KMS-11 (cell line): ENCODE measurements at regions not wholly inside any gene's neighbourhood (a gene's known extent, or its start where the extent isn't known, plus 50 kb on each side); places are given as distances from the start of the nearest gene placed in this dataset.

Experiments used
- H2AFZ ChIP-seq: fragments of 200-600 bp; sonication (generic); 2 replicates; pipeline ENCODE4 v1.6.1; 2016; ENCODE audit warnings: antibody characterized with exemption, mixed run types, low read depth
- H3K27ac ChIP-seq: fragments of 200-600 bp; sonication (generic); 2 replicates; pipeline ENCODE4 v1.6.1; 2016; ENCODE audit warnings: mild to moderate bottlenecking, mixed run types
- H3K27me3 ChIP-seq: fragments of 200-600 bp; sonication (generic); 2 replicates; pipeline ENCODE4 v1.6.1; 2017; ENCODE audit warnings: mild to moderate bottlenecking, low read depth, mixed run types, moderate library complexity; ENCODE audit not compliant: insufficient read depth
- H3K36me3 ChIP-seq: fragments of 200-600 bp; sonication (generic); 2 replicates; pipeline ENCODE4 v1.6.1; 2017; ENCODE audit warnings: mild to moderate bottlenecking, mixed run types; ENCODE audit not compliant: insufficient read depth
- H3K4me1 ChIP-seq: fragments of 200-600 bp; sonication (generic); 2 replicates; pipeline ENCODE4 v1.6.1; 2016; ENCODE audit warnings: mild to moderate bottlenecking, low read depth, mixed run types; ENCODE audit not compliant: poor library complexity, severe bottlenecking
- H3K4me2 ChIP-seq: fragments of 200-600 bp; sonication (generic); 2 replicates; pipeline ENCODE4 v1.7.0; 2016; ENCODE audit warnings: mild to moderate bottlenecking, mixed run types
- H3K4me3 ChIP-seq: fragments of 200-600 bp; sonication (generic); IDR thresholded peaks from 2 replicates; pipeline ENCODE4 v1.6.1; 2017; ENCODE audit warnings: low read depth, low read length, mixed read lengths; ENCODE audit not compliant: insufficient read depth
- H3K79me2 ChIP-seq: fragments of 200-600 bp; sonication (generic); 2 replicates; pipeline ENCODE4 v1.6.1; 2016; ENCODE audit warnings: low read depth, mixed run types; ENCODE audit not compliant: insufficient read depth
- H3K9ac ChIP-seq: fragments of 200-600 bp; sonication (generic); 2 replicates; pipeline ENCODE4 v1.6.1; 2016; ENCODE audit warnings: mild to moderate bottlenecking, mixed run types
- H4K20me1 ChIP-seq: fragments of 200-600 bp; sonication (generic); 2 replicates; pipeline ENCODE4 v1.6.1; 2016; ENCODE audit warnings: mild to moderate bottlenecking, mixed run types; ENCODE audit not compliant: insufficient read depth
- CTCF ChIP-seq: fragments of 200-600 bp; sonication (generic); conservative IDR thresholded peaks from 2 replicates; pipeline ENCODE4 v1.6.1; 2017; ENCODE audit warnings: low read depth, mild to moderate bottlenecking, antibody characterized with exemption, low read length, moderate library complexity, mixed read lengths

GRCh38 chr6:74764486-74764885 is 441.4 kb downstream of the COL12A1 start:
- no peaks in the 10 kb centered on the region for H3K4me1 ChIP-seq
- H3K4me2 ChIP-seq, result no peak overlapping the region
- H3K79me2 ChIP-seq, result no peaks in the 10 kb centered on the region
- no peak overlapping the region for H3K4me3 ChIP-seq
- no peaks in the 10 kb centered on the region for H3K27me3 ChIP-seq
- H2AFZ ChIP-seq, result no peak overlapping the region
- no peak for TF ChIP-seq CTCF
- H3K27ac ChIP-seq, result no peak overlapping the region
- no peak overlapping the region for H3K9ac ChIP-seq
- no peaks in the 10 kb centered on the region for H4K20me1 ChIP-seq
- no peaks in the 10 kb centered on the region for H3K36me3 ChIP-seq

GRCh38 chr6:74762841-74763240 is 443.0 kb downstream of the COL12A1 start:
- H3K4me2 ChIP-seq, result no peak overlapping the region

GRCh38 chr6:74757813-74758212 is 448.0 kb downstream of the COL12A1 start:
- Histone ChIP-seq H3K4me2 (no peak overlapping the region), H3K9ac (no peak overlapping the region), H4K20me1 (no peaks in the 10 kb centered on the region), H3K27ac (no peak overlapping the region), H3K79me2 (no peaks in the 10 kb centered on the region), H3K36me3 (no peaks in the 10 kb centered on the region), H3K4me3 (no peak overlapping the region), H3K4me1 (no peaks in the 10 kb centered on the region), H2AFZ (no peak overlapping the region), H3K27me3 (no peaks in the 10 kb centered on the region)
- TF ChIP-seq CTCF, result no peak

More at GRCh38 chr6:74762841-74763240, 443.0 kb downstream of the COL12A1 start:
- no peaks in the 10 kb centered on the region for H4K20me1 ChIP-seq
- H3K79me2 ChIP-seq, result no peaks in the 10 kb centered on the region
- H3K36me3 ChIP-seq, result no peaks in the 10 kb centered on the region
- no peak overlapping the region for H2AFZ ChIP-seq
- H3K27ac ChIP-seq, result no peak overlapping the region
- no peak overlapping the region for H3K9ac ChIP-seq
- no peaks in the 10 kb centered on the region for H3K27me3 ChIP-seq
- no peaks in the 10 kb centered on the region for H3K4me1 ChIP-seq
- TF ChIP-seq CTCF, result no peak
- H3K4me3 ChIP-seq, result no peak overlapping the region

GRCh38 chr6:74756923-74757322 is 448.9 kb downstream of the COL12A1 start:
- Histone ChIP-seq H3K4me1 (no peaks in the 10 kb centered on the region), H3K9ac (no peak overlapping the region), H3K79me2 (no peaks in the 10 kb centered on the region), H4K20me1 (no peaks in the 10 kb centered on the region), H3K4me2 (no peak overlapping the region), H3K27ac (no peak overlapping the region), H3K4me3 (no peak overlapping the region), H2AFZ (no peak overlapping the region), H3K27me3 (no peaks in the 10 kb centered on the region), H3K36me3 (no peaks in the 10 kb centered on the region)
- TF ChIP-seq CTCF, result no peak
